ENCODE measurements at regions not wholly inside any gene's neighbourhood (a gene's known extent, or its start where the extent isn't known, plus 50 kb on each side); places are given as distances from the start of the nearest gene placed in this dataset.

- TF ChIP-seq, protein P1, sequence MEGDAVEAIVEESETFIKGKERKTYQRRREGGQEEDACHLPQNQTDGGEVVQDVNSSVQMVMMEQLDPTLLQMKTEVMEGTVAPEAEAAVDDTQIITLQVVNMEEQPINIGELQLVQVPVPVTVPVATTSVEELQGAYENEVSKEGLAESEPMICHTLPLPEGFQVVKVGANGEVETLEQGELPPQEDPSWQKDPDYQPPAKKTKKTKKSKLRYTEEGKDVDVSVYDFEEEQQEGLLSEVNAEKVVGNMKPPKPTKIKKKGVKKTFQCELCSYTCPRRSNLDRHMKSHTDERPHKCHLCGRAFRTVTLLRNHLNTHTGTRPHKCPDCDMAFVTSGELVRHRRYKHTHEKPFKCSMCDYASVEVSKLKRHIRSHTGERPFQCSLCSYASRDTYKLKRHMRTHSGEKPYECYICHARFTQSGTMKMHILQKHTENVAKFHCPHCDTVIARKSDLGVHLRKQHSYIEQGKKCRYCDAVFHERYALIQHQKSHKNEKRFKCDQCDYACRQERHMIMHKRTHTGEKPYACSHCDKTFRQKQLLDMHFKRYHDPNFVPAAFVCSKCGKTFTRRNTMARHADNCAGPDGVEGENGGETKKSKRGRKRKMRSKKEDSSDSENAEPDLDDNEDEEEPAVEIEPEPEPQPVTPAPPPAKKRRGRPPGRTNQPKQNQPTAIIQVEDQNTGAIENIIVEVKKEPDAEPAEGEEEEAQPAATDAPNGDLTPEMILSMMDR (IDR thresholded peaks at IDR 0.05; ENCODE audit: extremely low read depth, missing control alignments): no peak
- no peak for DNase-seq (ENCODE audit: low spot score)
Observed at GRCh38 chr6:163998496-163998895, 584.0 kb downstream of the QKI start.

GRCh38 chr6:163996491-163996890, 582.0 kb downstream of the QKI start:
- DNase-seq (ENCODE audit: low spot score): no peak
- TF ChIP-seq, protein P1 (IDR thresholded peaks at IDR 0.05; ENCODE audit: extremely low read depth, missing control alignments): no peak

GRCh38 chr6:163994566-163994965, 580.0 kb downstream of the QKI start:
- TF ChIP-seq, protein P1 (IDR thresholded peaks at IDR 0.05; ENCODE audit: extremely low read depth, missing control alignments): no peak
- no peak for DNase-seq (ENCODE audit: low spot score)

GRCh38 chr6:163992701-163993100, 578.2 kb downstream of the QKI start:
- no peak for DNase-seq (ENCODE audit: low spot score)
- TF ChIP-seq, protein P1 (IDR thresholded peaks at IDR 0.05; ENCODE audit: extremely low read depth, missing control alignments): no peak

DNA sequence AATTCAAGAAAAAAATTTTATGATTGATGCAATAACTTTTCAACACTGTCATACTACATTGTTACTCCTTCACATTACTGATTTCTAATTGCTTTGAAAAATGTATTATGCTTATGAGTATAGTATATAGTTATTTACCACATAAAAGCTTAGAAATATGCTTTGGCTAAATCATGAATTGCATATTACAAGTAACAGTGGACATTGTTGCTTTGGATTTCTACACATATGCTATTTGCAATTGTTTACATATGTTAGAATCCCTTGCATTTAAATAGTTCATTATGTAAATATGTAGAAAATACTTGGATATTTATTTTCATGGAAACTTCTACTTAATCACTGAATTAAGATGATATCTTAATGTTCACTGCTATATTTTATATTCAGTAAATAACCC, 577.5 kb downstream of the QKI start:
- TF ChIP-seq, protein P1 (IDR thresholded peaks at IDR 0.05; ENCODE audit: extremely low read depth, missing control alignments): no peak

DNA sequence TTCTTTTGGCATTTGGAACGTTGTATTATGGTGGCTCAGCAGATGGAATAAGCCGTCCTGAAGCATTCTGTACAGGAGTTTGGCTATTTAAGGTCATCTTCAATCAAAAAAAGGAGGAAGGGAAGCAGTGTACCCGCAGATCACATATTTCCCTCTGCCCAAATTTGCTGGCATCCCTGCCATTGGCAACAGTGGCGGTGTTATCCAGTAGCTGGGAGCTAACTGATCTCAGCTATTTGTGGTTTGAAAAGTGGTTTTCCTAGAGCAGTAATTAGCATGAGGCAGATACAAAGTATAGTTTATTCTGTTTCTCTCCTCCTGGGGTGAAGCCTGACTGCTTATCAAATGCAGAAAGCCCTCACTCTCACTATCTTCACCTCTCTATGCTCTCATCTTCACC, 576.8 kb downstream of the QKI start:
- DNase-seq (ENCODE audit: low spot score): no peak
- TF ChIP-seq, protein P1 (IDR thresholded peaks at IDR 0.05; ENCODE audit: extremely low read depth, missing control alignments): no peak

More for the DNA sequence above, 577.5 kb downstream of the QKI start:
- DNase-seq (ENCODE audit: low spot score): no peak

DNA sequence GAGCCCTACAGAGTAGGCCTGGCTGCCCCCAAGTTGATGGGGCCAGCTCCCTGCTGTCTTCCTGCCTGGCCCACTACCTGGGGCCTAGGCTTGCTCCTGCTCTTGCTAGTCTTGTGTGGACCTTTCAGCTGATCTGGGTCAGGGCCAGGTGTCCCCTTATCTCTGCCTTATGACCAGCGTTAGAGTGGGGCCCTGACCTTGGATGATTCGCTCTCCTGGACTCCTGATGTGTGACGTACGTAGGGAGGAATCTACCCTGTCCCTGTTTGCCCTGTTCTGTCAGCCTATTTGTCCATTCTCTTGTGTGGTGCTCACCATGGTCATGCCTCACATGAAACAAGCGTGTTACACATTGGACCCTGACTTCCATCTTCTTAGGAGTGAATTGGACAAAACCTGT, 571.8 kb downstream of the QKI start:
- TF ChIP-seq, protein P1 (IDR thresholded peaks at IDR 0.05; ENCODE audit: extremely low read depth, missing control alignments): no peak
- no peak for DNase-seq (ENCODE audit: low spot score)

Data from GM20000 (cell line).